Amniotic epithelial cell (primary cell): ENCODE measurements at regions not wholly inside any gene's neighbourhood (a gene's known extent, or its start where the extent isn't known, plus 50 kb on each side); places are given as distances from the start of the nearest gene placed in this dataset.

Experiments
- DNase-seq: peaks from one replicate; pipeline ENCODE4 v3.0.0-alpha.2; 2010; ENCODE audit warnings: low read depth

DNA sequence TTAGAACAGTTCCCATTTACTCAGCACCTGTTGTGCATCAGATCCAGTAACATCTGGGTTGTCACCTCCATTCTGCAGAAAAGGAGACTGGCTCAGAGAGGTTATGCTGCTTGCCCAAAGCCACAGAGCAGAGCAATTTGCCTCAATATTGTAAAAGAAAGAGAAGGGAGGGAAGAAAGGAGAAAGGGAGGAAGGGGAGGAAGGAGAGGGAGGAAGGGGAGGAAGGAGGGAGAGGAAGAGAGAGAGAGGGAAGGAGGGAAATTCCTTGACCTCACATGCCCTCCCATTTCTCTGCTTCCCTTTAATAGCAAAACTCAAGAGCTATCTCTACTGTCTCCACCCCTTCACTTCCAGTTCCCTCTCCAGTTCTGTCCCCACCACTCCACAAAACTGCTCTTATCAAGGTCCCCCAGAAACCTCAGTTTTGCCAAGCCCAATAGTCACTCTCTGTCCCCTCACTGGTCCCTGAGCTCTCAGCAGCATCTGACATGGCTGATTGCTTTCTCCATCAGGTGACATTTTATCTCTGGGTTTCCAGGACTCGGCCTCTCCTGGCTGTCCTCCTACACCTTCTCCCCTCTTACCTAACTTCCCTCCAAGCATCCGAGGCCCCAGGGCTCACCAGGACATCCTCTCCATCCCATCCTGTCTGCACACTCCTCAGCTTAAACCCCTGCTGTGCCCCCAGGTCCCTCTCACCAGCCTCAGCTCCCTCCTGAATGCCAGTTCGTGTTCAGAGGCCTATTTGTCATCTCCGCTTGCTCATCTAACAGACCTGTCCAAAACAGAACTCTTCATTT is 104.7 kb upstream of the LINGO1 start:
- no peak for DNase-seq

DNA sequence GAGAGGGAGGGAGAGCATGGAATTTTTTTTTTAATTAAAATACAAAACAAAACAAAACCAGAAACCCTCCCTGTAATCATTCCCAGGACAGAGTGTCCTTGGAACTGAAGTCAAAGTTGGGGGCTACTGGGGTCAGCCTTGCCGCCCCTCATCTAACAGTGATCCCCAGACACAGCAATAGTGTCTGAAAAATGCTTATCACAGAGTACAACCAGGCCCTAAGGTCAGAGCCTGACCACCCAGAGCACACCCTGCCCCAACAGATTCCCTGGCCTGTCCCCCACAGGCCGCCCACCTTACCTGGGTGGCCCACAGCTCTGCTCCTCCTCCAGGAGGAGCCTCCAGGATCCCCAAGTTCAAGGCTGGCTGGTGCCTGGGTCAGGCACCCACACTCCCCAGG is 101.6 kb upstream of the LINGO1 start:
- no peak for DNase-seq

DNA sequence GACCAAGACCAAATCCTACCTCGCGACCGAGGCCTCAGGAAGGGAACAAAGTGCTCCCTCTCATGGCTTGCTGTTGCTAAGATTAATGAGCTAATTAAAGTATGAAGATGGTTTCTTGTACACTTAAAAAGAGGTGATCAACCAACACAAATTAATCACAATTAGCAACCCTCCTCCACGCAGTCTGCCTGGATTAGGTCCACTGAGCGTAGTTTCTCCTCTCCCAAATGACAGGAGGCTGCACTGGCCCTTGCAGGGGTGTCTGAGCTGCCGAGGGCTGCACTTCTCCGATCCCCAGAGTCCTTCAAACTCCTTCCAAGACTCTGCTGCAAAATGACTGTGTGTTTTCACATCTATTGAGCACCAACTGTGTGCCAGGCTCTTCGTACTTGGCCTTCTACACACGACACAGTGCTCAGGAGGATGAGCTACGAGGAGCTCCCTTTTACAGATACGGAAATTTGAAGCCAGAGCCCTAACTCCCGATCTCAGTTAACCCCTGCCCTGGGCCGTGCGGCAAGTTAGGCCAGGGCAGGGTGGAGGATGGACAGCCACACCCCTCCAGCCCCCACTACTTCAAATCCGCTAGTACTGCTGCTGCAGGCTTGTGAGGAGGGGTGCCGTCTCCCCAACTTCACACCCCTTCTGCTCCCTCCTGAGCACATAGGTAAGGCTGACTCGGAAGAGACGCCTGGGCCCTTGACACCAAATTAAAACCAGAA is 101.0 kb upstream of the LINGO1 start:
- DNase-seq, result no peak

DNA sequence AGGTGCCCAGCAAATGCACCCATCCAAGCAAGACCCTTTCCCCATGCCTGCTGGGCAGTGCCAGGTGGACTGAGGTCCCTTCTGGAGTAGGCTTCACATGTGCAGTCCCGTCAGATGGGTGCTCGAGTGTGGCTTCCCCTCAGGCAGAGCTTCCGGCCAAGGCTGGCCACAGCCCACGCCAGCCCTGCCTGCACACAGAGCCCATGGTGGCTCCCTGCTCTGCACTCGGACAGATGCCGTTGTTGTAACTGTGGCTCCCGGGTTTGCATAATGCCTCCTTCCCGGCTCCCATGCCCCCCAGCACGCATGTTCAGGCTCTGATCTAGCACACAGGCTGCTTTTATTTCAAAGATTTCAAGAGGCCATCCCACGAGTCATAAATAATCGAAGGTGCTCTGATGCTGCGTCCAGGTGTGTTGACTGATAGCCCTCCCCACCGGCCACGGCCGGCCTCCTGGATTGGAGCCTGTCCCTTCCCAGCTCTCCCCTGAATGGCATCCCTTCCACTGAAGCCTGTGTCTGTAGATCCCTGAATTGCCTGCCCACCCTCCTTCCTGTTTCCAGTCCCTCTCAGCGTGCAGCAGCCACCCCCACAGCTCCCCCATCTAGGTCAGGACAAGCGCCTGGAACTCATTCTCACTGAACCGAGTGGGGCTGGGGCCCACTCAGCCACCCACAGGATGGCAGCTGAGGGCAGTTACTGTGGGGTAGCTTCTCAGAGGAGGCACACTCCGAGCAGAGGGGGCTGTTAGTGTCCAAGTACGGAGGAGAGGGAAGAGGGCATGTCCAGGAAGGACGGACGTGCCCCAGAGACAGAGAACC is 100.0 kb upstream of the LINGO1 start:
- no peak for DNase-seq

DNA sequence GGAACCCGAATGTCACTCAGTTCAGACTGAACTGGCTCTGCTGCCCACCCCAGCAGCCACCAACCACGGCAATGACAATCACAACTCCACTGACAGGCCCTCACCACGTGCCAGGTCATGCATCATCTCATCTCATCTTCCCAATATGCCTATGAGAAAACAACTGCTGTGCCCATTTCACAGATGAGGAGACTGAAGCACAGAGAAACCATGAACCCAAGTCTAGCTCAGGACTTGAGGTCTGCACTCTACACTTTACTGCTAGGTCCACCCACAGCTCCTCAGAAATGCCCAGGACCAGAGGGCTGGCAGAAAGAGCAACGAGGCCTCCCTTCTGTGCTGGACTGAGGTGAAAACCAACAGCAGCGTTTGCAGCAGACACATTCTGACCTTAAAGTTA is 99.2 kb upstream of the LINGO1 start:
- no peak for DNase-seq

DNA sequence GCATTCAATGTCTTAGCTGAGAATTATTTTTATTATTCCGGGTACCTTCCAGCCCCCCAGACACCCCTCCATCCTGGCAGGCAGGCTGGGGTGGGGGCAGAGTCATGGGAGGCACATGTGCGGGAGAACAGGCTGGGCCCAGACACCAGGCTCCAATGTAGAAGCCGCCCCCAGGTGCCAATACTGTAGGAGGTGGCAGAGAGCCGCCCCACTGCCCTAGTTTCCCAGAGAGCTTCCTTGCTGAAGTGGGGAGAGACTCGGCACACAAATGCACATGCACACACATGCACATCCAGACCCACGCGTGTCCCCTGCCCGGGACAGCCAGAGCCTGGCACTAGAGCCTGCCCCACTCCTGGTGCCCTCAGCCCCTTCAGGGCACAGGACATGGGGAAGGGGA is 98.4 kb upstream of the LINGO1 start:
- DNase-seq, result no peak

DNA sequence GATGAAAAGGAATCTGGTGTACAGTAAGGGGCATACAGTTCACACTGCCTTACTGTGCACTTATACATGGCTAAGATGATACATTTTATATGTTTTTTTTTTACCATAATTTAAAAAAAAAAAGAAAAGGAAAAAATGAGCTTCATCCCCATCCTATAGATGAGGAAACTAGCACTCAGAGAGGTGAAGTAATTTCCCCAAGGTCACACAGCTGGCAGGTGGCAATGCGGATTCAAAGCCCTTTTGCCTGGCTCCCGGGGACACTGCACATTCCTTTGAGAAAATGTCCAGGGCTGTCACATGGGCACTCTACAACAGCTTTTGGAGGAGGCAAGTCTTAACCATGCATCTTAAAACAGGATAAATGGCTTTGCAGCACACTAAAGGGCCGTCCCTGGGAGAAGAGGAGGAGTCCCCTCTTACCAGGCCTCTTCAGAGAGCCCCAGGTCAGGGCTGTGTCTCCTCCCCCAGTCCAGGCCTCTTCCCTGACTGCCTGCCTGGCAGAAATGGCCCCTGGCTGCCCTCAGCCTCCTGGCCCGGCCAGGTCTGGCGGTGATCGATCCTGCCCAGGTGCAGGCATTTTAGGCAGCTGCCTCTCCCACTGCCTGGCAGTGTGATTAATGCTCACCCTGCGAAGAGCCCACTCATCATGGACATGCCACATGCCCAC is 95.1 kb upstream of the LINGO1 start:
- no peak for DNase-seq

DNA sequence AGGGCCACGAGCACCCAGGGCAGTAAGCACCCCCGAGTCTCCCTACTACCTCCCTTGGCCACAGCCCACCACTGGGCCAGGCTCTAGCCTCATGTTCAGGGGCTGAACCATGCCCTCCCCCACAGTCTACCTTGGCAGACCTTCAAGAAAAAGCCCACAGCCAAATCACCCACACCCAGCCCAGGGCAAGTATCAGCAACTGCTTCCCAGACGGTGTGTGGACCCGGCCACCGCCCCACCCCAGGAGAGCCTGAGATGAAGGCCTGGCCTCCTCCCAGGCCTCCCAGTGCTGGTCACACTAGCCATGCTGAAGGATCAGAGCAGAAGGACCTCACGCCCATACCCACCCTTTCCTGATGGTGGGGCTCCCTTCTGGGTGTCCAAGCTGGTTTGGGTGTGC is 92.0 kb upstream of the LINGO1 start:
- DNase-seq, result no peak

DNA sequence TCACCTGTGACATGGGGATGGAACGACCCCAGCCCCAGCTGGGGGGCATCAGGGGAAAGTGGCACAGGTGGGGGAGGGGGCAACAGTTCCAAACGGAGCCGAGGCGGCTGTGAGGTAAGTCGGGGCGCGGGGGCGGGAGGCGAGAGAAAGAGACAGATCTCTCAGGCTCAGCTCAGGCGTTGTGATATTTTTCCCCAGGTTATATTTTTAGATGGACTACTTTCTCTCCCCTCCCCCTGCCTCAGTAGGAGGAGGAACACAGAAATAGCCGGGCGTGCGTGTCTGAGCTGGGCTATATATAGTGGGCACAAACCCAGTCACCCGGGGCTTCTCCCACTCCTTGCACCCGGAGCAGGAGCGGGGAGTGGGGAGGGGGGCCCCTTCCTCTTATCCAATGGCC is 91.0 kb upstream of the LINGO1 start:
- no peak for DNase-seq

DNA sequence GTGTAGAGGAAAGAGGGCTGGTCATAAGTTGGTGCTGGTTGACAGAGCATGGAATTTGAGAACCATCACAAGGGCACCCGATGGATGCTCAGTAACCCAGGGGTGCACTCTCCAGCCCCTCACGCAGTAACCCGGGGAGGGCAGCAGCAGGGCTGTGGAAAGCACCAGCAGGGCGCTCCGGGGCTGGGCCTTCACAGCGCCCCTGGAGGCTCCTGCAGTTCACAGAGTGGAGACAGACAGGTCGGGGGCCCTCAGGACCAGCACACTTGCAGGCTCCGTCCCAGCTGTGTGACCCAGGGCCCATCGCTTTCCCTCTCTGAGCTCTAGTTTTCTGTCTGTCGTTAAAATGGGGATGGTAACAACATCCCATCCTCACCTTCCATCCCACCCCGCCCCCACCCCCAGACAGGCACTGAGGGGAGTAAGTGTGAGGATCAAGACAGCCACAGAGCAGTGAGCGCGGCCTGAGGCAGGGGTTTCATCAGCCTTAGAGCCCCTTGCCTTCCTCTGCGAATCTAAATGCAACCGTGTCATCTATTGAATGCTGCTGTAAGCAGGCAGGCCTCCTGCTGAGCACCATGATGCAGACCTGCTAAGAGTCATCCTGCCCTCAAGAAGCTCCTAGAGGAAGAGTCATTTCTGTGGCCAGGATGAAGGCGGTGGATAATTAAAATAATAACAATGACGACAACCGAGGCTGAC is 90.2 kb upstream of the LINGO1 start:
- DNase-seq, result no peak

DNA sequence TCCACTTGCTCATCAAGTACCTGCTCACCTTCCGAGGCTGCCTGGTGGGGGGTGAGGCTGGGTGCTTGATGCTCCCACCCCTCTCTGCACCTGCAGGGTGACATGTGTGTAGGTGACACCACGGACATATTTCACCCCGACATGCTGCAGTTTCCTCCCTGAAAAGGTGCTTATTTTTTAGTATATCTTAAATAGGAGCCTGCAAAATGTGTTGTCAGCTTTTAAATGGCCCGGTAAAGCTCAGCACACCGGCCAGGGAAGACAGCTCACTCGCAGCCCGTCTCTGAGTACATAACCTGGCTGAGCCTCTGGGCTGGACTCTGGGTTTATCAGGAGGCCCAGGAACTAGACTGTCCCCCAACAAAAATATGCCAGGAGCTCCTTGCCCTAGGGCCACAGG is 89.3 kb upstream of the LINGO1 start:
- DNase-seq, result no peak

DNA sequence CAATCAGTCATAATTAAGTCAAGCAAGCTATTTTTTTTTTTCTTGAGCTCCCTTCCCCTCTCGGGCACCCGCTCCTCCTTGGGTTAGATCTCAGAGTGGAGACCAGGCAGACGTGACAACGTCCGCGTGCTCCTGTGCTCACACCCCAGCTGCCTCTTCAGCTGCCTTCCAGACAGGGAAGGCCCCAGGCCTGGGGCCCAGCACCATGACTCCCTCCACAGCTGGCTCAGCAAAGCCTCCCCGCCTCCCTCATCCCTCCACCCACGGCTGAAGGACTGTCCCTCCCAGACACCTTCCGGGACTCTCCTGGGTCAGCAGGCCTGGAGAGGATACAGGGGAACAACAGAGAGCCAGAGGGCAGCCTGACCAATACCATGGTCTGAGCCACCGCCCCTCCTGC is 87.9 kb upstream of the LINGO1 start:
- DNase-seq, result no peak

DNA sequence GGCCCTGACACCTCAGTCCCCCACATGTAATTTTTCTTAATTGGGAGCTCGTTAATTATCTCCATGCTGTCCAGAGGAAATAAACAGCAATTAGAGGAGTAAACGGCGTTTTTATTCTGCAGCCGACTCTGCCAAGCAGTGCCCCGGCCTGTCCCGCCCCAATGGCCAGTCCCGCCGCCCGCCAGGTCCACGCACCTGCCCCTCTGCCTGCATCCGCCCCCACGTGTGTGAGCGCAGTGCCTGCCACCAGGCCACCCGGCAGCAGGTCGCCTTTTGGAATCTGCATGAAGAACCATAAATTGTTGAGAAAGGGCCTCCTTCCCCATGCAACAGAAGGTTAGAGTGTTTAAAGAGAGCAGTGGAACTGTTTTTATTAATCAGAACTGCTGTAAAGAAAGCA is 87.5 kb upstream of the LINGO1 start:
- DNase-seq, result no peak

DNA sequence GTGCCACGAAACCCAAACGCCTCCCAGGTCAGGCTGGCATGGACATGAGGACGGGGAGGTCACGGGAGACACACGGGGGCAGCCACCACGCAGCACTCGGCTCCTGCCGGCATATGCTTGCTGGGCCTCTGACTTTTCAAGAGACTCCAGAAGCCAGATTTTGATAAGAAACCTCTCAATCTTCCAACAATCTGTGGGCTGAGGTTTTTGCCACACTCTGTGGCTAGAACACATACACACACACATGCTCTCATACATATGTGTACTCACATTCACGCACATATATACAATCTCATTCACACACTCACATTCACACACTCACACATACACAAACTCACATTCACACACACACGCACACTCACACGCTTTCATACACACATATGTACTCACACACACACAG is 86.7 kb upstream of the LINGO1 start:
- no peak for DNase-seq

DNA sequence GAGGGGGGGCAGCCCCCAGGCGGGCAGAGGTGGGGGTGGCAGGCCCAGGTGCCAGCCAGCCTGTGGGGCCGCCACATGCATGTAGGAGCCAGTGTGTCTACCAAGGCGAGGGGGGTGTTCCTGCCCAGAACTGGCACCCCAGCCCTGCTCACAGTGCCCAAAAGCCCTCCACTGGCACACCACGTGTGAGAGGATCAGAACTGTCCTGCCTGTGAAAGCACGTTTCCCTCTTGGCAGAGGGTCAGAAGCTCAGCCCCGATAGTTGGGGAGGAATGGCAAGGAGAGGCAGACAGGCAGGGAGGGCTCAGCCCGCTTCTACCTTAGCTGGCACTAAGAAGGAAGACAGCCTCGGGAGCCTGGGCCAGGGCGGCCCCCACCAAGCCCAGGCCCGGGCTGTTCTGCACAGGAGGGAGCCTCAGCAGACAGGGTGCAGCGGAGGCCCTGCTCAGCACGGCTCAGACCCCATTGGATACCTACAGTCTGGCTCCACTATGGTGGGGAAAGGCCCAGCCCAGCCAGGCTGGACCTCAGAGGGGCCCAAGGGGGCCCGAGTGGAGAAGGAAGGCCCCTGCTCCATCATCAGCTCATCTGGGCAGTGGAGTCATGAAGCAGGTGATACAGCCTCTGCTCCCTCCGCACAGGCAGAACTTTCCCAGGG is 84.8 kb upstream of the LINGO1 start:
- no peak for DNase-seq

DNA sequence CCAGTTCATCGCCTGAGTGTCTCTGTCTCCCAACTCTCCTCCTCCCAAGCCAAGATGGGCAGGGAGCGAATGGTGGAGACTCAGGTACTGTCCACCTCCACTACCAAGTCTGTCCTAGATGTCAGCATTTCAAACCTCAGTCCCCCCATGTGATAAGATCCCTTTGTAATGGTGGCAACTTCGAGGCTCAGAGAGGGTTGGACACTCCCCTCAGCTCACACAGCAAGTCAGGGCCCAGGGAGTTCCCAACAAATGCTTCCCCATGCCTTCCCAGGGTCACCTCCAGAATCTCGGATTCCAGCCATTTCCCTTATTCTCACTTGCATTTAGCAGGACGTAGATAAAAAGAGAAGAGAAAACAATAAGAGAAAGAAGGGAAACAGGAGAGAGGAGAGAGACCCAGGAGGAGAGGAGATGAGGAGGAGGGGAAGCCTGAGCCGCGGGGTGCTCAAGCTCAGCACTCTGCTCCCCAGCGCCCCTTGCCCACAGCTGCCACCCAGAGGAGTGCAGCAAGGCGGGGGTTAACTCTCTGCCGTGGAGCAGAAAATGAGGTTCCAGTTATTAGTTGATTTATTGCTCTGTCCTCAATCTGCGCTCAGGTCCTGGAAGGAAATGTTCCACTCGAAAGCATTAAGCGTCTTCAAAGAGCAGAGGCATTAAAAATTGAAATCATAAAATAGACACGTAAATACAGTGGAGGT is 84.1 kb upstream of the LINGO1 start:
- no peak for DNase-seq

DNA sequence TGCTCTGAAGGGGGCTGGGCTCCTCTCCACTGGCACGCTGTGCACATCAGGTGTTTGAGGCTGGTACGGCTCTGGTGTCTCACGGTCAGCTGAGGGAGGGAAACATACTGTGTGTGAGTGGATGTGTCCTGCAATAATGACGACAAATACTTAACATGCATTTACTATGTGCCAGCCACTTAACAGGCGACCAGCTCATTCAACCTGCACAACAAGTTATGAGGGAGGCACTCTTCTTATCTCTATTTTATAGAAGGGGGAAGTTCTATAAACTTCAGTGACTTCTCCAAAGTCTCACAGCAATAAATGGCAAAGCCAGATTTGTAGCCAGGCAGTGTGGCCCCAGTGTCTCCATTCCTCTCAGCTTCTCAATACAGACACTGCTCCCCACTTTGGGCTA is 83.1 kb upstream of the LINGO1 start:
- DNase-seq, result no peak

DNA sequence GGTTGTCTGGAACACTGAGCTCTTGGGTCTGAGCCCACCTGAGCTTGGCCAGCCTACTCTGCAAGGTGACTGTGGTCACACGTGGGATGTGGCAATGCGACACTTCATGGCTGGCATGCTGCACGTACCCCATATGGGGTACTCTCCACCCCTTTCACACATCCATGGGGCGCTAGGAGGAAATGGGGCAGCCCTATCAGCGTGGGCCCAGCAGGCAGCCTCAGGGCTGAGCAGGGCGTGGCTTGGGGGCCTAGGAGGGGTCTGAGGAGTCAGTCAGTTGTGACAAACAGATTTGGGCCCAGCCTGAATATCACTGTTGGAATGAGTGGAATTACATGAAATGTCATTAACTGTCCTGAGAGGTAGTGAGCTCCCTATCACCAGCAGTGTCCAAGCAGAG is 82.3 kb upstream of the LINGO1 start:
- no peak for DNase-seq

DNA sequence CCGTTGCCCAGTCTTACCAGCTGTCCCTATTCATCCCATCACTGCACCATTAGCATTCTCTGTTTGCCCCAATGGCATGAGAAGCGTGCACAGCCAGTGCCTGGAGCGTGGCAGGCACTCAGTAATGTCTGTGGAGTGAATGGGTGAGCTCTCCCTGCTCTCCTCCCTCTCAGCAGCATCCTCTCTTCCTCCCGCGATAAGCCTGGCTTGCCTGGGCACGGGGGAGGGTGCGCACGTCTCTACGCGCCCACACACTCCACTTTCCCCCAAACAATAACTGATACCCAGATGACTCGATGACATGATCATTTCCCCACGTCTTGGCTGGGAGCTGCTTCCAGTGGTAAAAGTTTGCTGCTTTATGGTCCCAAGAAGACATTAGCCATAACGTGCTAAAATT is 81.8 kb upstream of the LINGO1 start:
- DNase-seq, result no peak

DNA sequence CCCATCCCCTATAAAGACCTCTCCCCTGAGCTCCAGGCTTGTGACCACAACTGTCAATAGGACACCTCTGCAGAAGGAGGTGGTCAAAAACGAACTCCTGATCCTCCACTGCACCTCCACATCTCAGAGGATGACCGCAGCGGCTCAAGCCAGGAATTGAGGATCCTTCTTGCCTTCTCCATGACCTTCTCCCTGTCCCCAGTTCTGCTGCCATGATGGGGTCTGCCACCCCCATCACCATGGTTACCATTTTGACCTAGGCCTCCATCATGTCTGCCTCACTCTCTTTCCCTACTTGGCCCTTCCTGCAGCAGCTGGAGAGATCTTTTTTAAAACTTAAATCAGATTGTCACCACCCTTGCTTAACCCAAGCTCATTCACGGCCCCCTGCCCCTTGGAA is 81.3 kb upstream of the LINGO1 start:
- DNase-seq, result no peak

DNA sequence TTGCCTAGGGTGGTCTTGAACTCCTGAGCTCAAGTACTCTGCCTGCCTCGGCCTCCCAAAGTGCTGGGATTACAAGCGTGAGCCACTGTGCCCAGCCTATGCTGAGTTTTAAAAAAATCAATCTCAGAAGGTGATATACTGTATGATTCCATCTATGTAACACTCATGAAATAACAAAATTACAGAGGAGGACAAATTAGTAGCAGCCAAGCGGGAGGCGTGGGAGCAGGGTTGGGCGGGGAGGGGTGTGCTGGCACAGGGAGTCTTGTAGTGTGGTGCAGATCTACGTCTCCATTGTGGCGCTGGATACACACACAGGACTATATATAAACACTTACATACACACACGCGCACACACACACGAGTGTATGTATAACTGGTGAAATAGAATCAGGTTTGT is 80.6 kb upstream of the LINGO1 start:
- DNase-seq, result no peak
